Sigmoid colon (tissue), 6 donors: ENCODE measurements at regions not wholly inside any gene's neighbourhood (a gene's known extent, or its start where the extent isn't known, plus 50 kb on each side); places are given as distances from the start of the nearest gene placed in this dataset.
"Not testable (repeated sequence)": the region's sequence is repeated elsewhere in the genome, so short reads cannot be mapped to it uniquely, and the experiment has no call there.

Experiments
- DNase-seq: peaks from one replicate; pipeline ENCODE4 v3.0.0-alpha.2; 2019
- H3K27ac ChIP-seq, 4 donors: fragments of 200-600 bp; sonication (generic); one replicate each; pipeline ENCODE4 v1.5.1; 2016 to 2019; ENCODE audit warnings: mild to moderate bottlenecking in 1 of 4
- H3K27me3 ChIP-seq, 3 donors: fragments of 200-600 bp; sonication (generic); one replicate each; pipeline ENCODE4 v1.5.1; 2019; ENCODE audit warnings: mild to moderate bottlenecking in 1 of 3
- H3K36me3 ChIP-seq, 4 donors: fragments of 200-600 bp; sonication (generic); one replicate each; pipeline ENCODE4 v1.5.1; 2016 to 2019
- H3K4me1 ChIP-seq, 4 donors: fragments of 200-600 bp; sonication (generic); one replicate each; pipeline ENCODE4 v1.5.1; 2017 to 2019
- H3K4me3 ChIP-seq, 4 donors: fragments of 200-600 bp; sonication (generic); one replicate each; pipeline ENCODE4 v1.5.1; 2017 to 2019; ENCODE audit warnings: mild to moderate bottlenecking in 2 of 4, moderate library complexity in 1 of 4
- H3K9me3 ChIP-seq, 4 donors: fragments of 200-600 bp in 3 of 4; sonication (generic) in 3 of 4; one replicate each; pipeline versions ENCODE4 v1.5.1 to v1.6.1; 2013 to 2019
- CTCF ChIP-seq, 4 experiments: fragments of 450-650 bp in 3 of 4; fragments of 200-600 bp in 1 of 4; IDR thresholded peaks; one replicate each; pipeline ENCODE4 v1.5.1; 2016 to 2019; ENCODE audit warnings: antibody characterized with exemption in 4 of 4, mild to moderate bottlenecking in 3 of 4, moderate library complexity in 2 of 4
- EP300 ChIP-seq, 4 donors: sonication (generic); formaldehyde crosslinking; IDR thresholded peaks; one replicate each; pipeline ENCODE4 v1.6.1; 2017; ENCODE audit warnings: antibody characterized with exemption in 4 of 4
- POLR2A ChIP-seq, 2 donors: fragments of 450-650 bp; IDR thresholded peaks; one replicate each; pipeline ENCODE4 v1.6.1; 2016; ENCODE audit warnings: antibody characterized with exemption in 2 of 2, mild to moderate bottlenecking in 2 of 2, moderate library complexity in 2 of 2
- POLR2AphosphoS5 ChIP-seq, 4 donors: sonication (generic); formaldehyde crosslinking; IDR thresholded peaks; one replicate each; pipeline ENCODE4 v1.6.1; 2017; ENCODE audit warnings: antibody characterized with exemption in 4 of 4
- WGBS, 2 donors: extraction: QIAGEN DNeasy Blood & Tissue Kit; methylation state at CpG; one replicate each; pipeline ENCODE4 v1.1.7; 2013; 5-methylcytosine and 5-hydroxymethylcytosine counted together
- intact Hi-C: fragments of 100-400 bp; cut with DNase I; formaldehyde crosslinking; loops from one replicate; pipeline ENCODE4 v1.15.1; 2023
- donor health status: healthy with polysubstance abuse.
- donor health status: healthy.

- WGBS, 2 donors, result 53 to 71% methylated on average over 6 of the region's 6 CpGs
- Histone ChIP-seq H3K27me3 (no peaks in the 10 kb centered on the region), H3K9me3 (no peaks in the 10 kb centered on the region), H3K27ac (no peak overlapping the region), H3K4me3 (no peak overlapping the region), H3K4me1 (no peaks in the 10 kb centered on the region), H3K36me3 (no peaks in the 10 kb centered on the region)
- DNase-seq, result no peak
- intact Hi-C loops, result no loop called here
- no peak for TF ChIP-seq CTCF (IDR thresholded peaks at IDR 0.05)
- TF ChIP-seq EP300 (IDR thresholded peaks at IDR 0.05), result no peak
Measured at GRCh38 chr7:25054819-25055519, 70.1 kb downstream of the CYCS start.

GRCh38 chr7:25050223-25050622 lies 70.2 kb upstream of the OSBPL3 start:
- TF ChIP-seq POLR2A (IDR thresholded peaks at IDR 0.05) (no peak), POLR2AphosphoS5 (IDR thresholded peaks at IDR 0.05) (no peak), CTCF (IDR thresholded peaks at IDR 0.05) (no peak)
- Histone ChIP-seq H3K4me3 (no peak overlapping the region), H3K27me3 (no peaks in the 10 kb centered on the region), H3K9me3 (no peaks in the 10 kb centered on the region), H3K36me3 (no peaks in the 10 kb centered on the region), H3K4me1 (no peaks in the 10 kb centered on the region), H3K27ac (no peak overlapping the region)
- 83 to 92% methylated on average over 5 of the region's 5 CpGs for WGBS, 2 donors
- intact Hi-C loops, result no loop called here
- no peak for DNase-seq

DNA sequence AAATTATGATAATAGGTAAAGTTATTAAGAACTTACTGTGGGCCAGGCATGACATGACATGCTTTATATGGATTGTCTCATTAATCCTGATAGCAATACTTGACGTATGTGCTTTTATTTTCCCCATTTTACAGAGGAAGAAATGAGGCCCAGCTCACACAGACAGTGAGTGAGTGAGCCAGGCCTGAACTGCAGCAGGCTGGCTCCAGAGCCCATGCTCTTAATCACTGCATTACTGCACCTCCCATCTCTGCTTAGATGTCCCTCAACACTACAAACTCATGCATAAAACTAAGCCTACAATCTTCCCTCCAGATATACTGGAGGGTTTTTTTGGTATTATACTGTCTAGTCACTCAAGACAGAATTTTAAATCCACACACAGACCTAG lies 68.5 kb upstream of the OSBPL3 start:
- Histone ChIP-seq H3K36me3 (no peaks in the 10 kb centered on the region), H3K9me3 (no peaks in the 10 kb centered on the region), H3K27me3 (no peaks in the 10 kb centered on the region), H3K27ac (no peak overlapping the region), H3K4me3 (no peak overlapping the region), H3K4me1 (no peaks in the 10 kb centered on the region)
- TF ChIP-seq CTCF (IDR thresholded peaks at IDR 0.05), result no peak
- no peak for TF ChIP-seq POLR2A (IDR thresholded peaks at IDR 0.05)
- TF ChIP-seq POLR2AphosphoS5 (IDR thresholded peaks at IDR 0.05), result no peak
- WGBS, 2 donors, result 89 to 94% methylated on average over 1 of the region's 1 CpG
- DNase-seq, result no peak
- intact Hi-C loops, result no loop called here

GRCh38 chr7:25047571-25048443 lies 67.8 kb upstream of the OSBPL3 start:
- H3K4me3 ChIP-seq, H3K9me3 ChIP-seq, DNase-seq, H3K27me3 ChIP-seq, H3K36me3 ChIP-seq, H3K27ac ChIP-seq, H3K4me1 ChIP-seq, intact Hi-C loops: not testable (repeated sequence)
- 84 to 94% methylated on average over 11 to 12 of the region's 27 CpGs for WGBS, 2 donors

GRCh38 chr7:25037325-25037724 lies 57.3 kb upstream of the OSBPL3 start:
- Histone ChIP-seq H3K4me3 (no peak overlapping the region), H3K27me3 (no peaks in the 10 kb centered on the region), H3K36me3 (no peaks in the 10 kb centered on the region), H3K9me3 (no peaks in the 10 kb centered on the region), H3K27ac (no peak overlapping the region), H3K4me1 (no peaks in the 10 kb centered on the region)
- no peak for DNase-seq
- TF ChIP-seq POLR2A (IDR thresholded peaks at IDR 0.05) (no peak), CTCF (IDR thresholded peaks at IDR 0.05) (no peak), EP300 (IDR thresholded peaks at IDR 0.05) (no peak), POLR2AphosphoS5 (IDR thresholded peaks at IDR 0.05) (no peak)
- WGBS, 2 donors, result 77 to 84% methylated on average over 1 of the region's 1 CpG
- intact Hi-C loops, result no loop called here
